Chondrocyte (in vitro differentiated cells): ENCODE measurements at regions not wholly inside any gene's neighbourhood (a gene's known extent, or its start where the extent isn't known, plus 50 kb on each side); places are given as distances from the start of the nearest gene placed in this dataset.

ENCODE experiments used
- DNase-seq: peaks from one replicate; pipeline ENCODE4 v3.0.0; 2021; ENCODE audit warnings: mixed read lengths, low spot score
- H3K27ac Mint-ChIP-seq: one replicate; pipeline ENCODE4 v1.8.0; 2021; ENCODE audit warnings: mild to moderate bottlenecking, moderate library complexity, mixed read lengths; ENCODE audit not compliant: unreplicated experiment
- H3K27me3 Mint-ChIP-seq: 2 replicates; pipeline ENCODE4 v1.8.0; 2021; ENCODE audit warnings: low read depth, mixed read lengths
- H3K36me3 Mint-ChIP-seq: 2 replicates; pipeline ENCODE4 v1.8.0; 2021; ENCODE audit warnings: low read depth, mixed read lengths
- H3K4me1 Mint-ChIP-seq: 2 replicates; pipeline ENCODE4 v1.8.0; 2021; ENCODE audit warnings: low read depth, mild to moderate bottlenecking, mixed read lengths
- H3K4me3 Mint-ChIP-seq: one replicate; pipeline ENCODE4 v1.8.0; 2021; ENCODE audit warnings: mild to moderate bottlenecking, moderate library complexity, mixed read lengths; ENCODE audit not compliant: unreplicated experiment
- H3K9me3 Mint-ChIP-seq: 2 replicates; pipeline ENCODE4 v1.8.0; 2021; ENCODE audit warnings: low read depth, mixed read lengths
- TF ChIP-seq, protein P1 (sequence below): fragments of 200-600 bp; sonication (generic); IDR thresholded peaks from 2 replicates; pipeline ENCODE4 v1.5.0; 2021; ENCODE audit warnings: antibody characterized with exemption, mild to moderate bottlenecking, moderate library complexity

DNA sequence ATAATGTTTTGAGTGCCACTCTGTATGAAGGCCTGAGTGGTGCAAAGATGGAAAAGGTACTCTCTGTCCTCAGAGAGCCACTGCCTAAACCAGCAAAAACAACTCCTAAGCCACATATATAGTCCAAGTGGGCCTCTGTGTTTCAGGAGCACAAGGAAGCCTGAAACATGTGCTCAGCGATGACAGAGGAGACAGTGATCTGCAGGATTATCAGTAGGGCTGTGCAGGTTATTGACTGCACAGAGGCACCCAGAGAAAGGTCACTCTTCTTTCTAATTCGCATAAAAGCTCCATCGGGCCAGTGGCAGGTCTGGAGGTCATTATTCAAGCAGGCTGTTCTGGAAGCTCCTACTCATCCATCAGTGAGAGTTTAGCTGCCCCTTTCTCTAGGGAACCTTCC is 361.9 kb downstream of the BCL11B start:
- no peaks in the 10 kb centered on the region for H3K36me3 Mint-ChIP-seq
- no peak overlapping the region for H3K27ac Mint-ChIP-seq
- peaks cover 20% of the 10 kb centered on the region for H3K27me3 Mint-ChIP-seq
- peaks cover 43% of the 10 kb centered on the region for H3K4me1 Mint-ChIP-seq
- TF ChIP-seq, protein P1, sequence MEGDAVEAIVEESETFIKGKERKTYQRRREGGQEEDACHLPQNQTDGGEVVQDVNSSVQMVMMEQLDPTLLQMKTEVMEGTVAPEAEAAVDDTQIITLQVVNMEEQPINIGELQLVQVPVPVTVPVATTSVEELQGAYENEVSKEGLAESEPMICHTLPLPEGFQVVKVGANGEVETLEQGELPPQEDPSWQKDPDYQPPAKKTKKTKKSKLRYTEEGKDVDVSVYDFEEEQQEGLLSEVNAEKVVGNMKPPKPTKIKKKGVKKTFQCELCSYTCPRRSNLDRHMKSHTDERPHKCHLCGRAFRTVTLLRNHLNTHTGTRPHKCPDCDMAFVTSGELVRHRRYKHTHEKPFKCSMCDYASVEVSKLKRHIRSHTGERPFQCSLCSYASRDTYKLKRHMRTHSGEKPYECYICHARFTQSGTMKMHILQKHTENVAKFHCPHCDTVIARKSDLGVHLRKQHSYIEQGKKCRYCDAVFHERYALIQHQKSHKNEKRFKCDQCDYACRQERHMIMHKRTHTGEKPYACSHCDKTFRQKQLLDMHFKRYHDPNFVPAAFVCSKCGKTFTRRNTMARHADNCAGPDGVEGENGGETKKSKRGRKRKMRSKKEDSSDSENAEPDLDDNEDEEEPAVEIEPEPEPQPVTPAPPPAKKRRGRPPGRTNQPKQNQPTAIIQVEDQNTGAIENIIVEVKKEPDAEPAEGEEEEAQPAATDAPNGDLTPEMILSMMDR, result no peak
- no peak overlapping the region for H3K4me3 Mint-ChIP-seq
- H3K9me3 Mint-ChIP-seq, result no peaks in the 10 kb centered on the region
- no peak for DNase-seq

DNA sequence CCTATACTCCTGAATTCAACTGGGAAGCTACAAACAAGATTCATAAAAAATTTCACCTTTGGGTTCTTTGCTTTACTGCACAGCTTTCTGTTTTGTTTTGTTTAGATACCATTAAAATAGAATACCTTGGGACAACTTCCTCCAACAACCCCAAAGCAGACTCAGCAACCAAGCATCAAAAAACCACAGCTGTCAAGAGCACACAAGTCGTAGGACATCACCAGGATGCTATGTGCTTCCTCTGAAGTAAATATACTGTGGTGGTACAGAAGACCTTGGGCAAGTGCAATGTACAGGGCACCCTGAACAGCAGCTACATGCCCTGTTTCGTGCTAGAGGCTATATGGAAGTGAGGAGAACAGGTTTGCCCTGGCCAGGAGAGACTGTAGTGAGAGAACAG is 359.3 kb downstream of the BCL11B start:
- no peak overlapping the region for H3K27ac Mint-ChIP-seq
- DNase-seq, result no peak
- H3K9me3 Mint-ChIP-seq, result no peaks in the 10 kb centered on the region
- no peak overlapping the region for H3K4me3 Mint-ChIP-seq
- H3K36me3 Mint-ChIP-seq, result no peaks in the 10 kb centered on the region
- TF ChIP-seq, protein P1, result no peak
- H3K4me1 Mint-ChIP-seq, result peaks cover 27% of the 10 kb centered on the region
- H3K27me3 Mint-ChIP-seq, result peaks cover 39% of the 10 kb centered on the region

DNA sequence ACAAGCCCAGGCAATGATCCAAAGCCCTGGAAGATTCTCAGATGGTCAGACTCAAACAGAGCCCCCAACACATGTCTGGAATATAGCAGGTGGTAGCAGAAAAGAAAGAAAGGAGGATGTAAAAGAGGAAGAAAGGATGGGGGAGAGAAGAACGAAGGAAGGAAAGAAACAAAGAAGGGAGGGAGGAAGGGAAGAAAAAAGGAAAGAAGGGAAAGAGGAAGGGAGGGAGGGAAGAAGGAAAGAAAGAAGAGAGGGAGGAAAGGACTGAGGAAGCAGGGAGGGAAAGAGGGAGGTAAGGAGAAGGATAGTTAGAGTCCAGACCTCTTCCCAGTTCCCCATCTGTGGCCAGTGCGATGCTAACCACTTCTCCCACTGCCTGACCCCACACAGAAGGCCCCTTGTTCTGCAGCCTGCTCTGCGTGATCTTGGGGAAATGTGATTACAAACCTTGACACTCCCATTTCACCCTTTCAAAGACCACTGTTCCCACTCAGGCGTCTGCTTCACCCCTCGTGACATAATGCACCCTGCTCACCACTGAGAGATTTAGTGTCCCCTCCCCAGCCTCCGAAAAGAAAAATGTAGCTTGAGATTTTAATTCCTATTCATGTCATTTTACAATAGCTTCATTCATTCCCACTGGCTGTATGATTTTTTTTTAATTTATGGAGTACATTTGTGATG is 357.9 kb downstream of the BCL11B start:
- H3K4me1 Mint-ChIP-seq, result peaks cover 15% of the 10 kb centered on the region
- no peak overlapping the region for H3K27ac Mint-ChIP-seq
- H3K9me3 Mint-ChIP-seq, result no peaks in the 10 kb centered on the region
- no peak for DNase-seq
- no peaks in the 10 kb centered on the region for H3K36me3 Mint-ChIP-seq
- H3K27me3 Mint-ChIP-seq, result peaks cover 42% of the 10 kb centered on the region
- TF ChIP-seq, protein P1, result no peak
- no peak overlapping the region for H3K4me3 Mint-ChIP-seq

DNA sequence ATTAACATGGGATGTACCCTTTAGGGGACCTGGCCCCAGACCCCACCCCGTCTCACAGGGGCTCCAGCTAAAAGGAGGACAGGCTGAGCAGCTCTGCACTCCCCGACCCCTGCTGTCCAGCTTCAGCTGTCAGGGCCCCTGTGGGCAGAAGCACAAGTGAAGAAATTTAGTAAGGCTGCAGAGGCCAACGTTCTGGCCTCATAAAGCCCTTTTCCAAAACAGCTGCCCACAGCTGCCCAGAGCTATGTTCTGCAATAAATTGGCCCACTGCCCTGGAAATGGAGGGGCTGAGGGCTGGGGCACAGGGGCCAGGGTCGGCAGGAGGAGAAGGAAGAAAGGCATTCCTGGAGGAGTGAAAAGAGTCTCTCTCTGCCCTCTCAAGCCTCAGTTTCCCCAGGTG is 357.1 kb downstream of the BCL11B start:
- peaks cover 7% of the 10 kb centered on the region for H3K4me1 Mint-ChIP-seq
- DNase-seq, result no peak
- H3K27ac Mint-ChIP-seq, result no peak overlapping the region
- H3K27me3 Mint-ChIP-seq, result peaks cover 46% of the 10 kb centered on the region
- TF ChIP-seq, protein P1, result no peak
- H3K9me3 Mint-ChIP-seq, result no peaks in the 10 kb centered on the region
- no peak overlapping the region for H3K4me3 Mint-ChIP-seq
- H3K36me3 Mint-ChIP-seq, result no peaks in the 10 kb centered on the region

DNA sequence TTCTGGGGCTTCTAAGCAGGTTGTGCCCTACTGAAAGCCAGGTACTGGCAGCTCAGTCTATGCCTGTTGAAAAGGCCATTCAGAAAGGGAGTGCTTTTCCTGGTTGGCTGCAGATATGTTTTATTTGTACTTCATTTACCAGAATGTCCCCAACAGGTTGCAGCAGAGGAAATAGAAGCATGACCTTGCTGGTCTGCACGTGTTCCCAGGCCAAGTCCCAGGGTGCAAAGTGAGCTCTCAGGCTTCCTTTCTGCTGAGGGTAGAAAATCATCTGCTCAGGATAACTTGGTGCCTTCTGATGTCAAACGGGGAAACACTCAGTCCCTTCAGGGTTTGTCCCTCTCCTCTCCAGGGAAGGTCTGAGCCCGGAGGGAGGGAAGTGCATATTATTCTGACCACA is 356.4 kb downstream of the BCL11B start:
- TF ChIP-seq, protein P1, result no peak
- peaks cover 4% of the 10 kb centered on the region for H3K4me1 Mint-ChIP-seq
- no peak overlapping the region for H3K4me3 Mint-ChIP-seq
- peaks cover 46% of the 10 kb centered on the region for H3K27me3 Mint-ChIP-seq
- H3K9me3 Mint-ChIP-seq, result no peaks in the 10 kb centered on the region
- H3K27ac Mint-ChIP-seq, result no peak overlapping the region
- H3K36me3 Mint-ChIP-seq, result no peaks in the 10 kb centered on the region
- DNase-seq, result no peak
